ENCODE measurements at regions not wholly inside any gene's neighbourhood (a gene's known extent, or its start where the extent isn't known, plus 50 kb on each side); places are given as distances from the start of the nearest gene placed in this dataset.

DNA sequence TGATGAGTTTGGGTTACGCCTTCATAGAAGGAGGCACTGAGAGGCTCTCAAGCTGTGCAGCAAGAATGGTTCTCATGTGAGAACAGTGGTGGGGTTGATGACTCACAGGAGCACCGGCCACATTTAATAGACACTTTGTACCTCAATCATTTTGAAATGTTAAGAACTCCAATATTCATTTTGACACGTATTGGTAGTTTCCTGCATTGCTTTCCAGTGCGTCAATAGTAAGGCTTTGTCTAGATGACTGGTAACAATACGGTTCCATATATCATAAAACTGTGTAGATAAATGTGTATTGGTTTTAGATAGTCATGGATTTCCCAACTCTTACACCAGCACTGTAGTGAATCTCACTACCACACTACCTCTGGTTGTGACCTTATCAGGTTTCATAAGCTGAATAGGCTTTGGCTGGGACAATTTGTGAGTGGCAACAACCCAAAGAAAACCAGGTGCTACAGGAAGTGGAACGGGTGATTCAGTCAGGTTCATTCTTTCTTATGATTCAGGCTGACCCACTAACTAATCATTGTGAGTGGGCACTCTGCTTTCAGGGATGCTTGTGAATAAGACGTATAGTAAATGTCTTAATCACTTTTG is 362.6 kb downstream of the KLF5 start:
- DNase-seq, result no peak

DNA sequence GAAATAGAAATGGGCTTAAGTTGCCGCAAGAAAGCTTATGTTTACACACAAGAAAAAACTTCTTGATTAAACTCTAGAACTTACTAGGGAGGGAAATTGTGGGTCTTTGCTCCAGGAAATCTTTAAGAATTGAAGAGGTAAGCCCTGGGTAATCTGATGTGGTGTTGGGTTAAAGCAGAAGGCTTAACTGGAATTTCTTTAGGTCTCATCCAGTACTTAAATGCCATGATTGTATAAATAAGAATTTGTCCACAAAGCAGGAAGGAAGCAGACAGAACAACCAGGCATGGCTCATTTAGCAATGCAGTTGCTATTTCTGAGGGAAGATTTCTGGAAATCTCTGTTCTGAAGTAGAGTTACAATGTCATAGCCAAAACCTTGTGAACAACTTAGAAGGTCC is 360.4 kb downstream of the KLF5 start:
- DNase-seq, result no peak

DNA sequence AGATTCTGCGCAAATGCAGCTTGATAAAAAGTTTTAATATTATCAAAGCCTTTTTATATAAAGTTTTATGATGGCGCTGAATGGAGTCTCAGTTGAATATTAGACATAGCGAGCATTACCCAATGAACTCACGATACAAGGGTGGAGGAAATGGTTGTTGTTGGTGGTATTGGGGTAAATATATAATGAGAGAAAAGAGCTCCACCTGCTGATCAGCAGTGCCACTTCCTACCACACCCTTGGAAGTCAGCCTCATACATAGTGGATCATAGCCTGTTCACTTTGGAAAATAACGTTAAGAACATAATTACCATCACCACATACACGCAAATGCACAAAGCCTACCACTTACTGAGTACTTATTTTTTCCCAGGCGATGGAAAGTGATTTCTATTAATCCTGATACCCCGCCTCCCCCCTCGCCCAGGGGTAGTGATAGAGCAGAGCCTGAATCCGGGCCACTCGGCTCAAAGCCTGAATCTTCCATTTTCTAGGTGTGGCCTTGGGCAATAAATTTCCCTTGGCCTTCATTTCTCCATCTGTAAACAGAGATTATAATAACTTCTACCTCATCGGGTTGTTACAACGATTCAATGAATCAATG is 358.3 kb downstream of the KLF5 start:
- DNase-seq, result no peak

GRCh38 chr13:73416093-73416492 is 357.3 kb downstream of the KLF5 start:
- no peak for DNase-seq

- no peak for DNase-seq
Observed at GRCh38 chr13:73413656-73414055, 354.9 kb downstream of the KLF5 start.

GRCh38 chr13:73412933-73413332 is 354.1 kb downstream of the KLF5 start:
- no peak for DNase-seq

- DNase-seq, result no peak
Observed at GRCh38 chr13:73411067-73411809, 352.4 kb downstream of the KLF5 start.

- no peak for DNase-seq
Observed at GRCh38 chr13:73406454-73406853, 347.6 kb downstream of the KLF5 start.

- no peak for DNase-seq
Observed at GRCh38 chr13:73404581-73404980, 345.8 kb downstream of the KLF5 start.

DNA sequence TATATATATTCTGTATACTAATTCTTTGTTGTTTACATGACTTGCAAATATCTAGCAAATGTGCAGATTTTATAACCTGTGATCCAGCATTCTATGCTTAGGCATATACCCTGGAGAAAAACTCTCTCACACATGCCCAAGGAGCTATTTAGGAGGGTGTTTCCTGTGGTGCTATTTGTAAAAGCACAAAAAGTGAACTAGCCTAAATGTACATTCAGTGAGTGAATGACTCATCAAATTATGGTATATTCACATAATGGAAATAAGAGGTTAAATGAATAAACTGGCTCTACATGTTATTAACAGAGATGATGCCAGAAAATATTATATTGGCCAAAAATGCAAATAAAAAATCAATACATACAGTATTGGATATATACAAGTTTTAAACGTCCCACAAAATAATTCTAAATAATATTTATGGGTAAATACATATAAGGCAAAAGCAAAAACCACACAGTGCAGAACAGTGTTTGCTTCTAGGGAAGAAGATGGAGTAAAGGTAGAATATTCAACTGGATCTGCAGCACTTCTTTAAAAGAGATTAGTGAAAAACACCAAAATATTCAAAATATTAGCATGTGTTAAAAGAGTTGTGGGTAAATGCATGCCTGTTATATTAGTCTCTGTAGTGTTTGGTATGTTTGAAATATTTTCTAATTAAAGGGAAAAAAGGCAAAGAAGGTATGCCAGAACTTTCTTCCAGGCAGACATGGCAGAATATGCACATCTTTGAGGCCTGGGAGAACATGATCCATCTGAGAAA is 344.7 kb downstream of the KLF5 start:
- no peak for DNase-seq

DNA sequence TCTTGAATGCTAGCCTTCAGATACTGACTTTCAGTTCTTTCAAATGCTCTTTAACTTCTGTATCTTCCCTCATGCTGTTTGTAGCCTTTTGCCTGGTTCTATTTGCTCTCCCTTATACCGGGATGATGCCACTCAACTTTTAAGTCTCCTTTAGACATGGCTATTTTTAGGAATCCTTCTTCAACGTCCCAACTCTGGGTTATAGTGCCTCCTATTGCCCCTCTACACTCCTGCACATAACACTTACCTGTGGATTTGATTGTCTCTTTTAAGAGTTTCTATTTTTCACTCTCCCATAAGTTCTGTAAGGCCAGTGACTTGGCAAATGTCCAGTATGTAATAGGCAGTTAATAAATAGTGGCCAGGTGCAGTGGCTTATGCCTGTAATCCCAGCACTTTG is 343.0 kb downstream of the KLF5 start:
- no peak for DNase-seq

GRCh38 chr13:73399347-73400216 is 340.8 kb downstream of the KLF5 start:
- no peak for DNase-seq

DNA sequence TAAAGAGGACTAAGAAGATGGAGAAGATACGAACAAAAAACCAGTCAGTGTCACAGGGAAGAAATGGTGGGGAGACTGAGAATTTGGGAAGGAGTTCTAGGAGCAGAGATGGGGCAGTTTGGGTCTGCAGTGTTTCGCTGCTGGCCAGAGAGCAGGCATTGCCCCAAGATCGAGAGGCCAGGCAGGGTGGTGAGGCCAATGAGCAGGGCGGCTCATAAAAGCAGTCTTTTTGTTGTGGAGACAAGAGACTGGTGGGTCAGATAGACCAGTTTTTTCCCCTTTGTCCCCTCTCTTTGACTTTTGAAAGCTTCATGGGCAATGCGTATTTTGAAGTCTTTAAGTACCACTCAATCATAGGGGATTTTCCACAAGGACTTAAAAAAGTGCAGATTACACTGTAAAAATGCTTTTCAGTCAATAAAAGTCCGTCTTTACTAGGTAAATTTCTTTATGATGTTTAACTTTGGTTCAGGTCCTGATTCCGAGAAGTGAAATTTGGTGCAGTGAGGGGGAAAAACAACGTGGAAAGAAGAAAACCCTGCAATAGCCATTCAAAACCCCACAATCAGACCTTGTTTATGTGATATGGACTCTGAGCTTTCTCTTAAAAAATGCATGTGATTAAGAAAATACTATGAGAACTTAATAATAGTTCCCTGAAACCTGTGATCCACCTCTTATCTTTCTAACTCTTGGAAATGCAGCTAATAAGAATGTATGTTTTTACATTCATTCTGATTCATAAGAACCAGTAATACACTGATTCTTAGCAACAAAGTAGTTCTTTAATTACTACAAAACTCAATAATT is 338.9 kb downstream of the KLF5 start:
- DNase-seq, result no peak

GRCh38 chr13:73394066-73394465 is 335.3 kb downstream of the KLF5 start:
- DNase-seq, result no peak

GRCh38 chr13:73390100-73390499 is 331.3 kb downstream of the KLF5 start:
- no peak for DNase-seq

GRCh38 chr13:73388586-73388985 is 329.8 kb downstream of the KLF5 start:
- DNase-seq, result no peak

DNA sequence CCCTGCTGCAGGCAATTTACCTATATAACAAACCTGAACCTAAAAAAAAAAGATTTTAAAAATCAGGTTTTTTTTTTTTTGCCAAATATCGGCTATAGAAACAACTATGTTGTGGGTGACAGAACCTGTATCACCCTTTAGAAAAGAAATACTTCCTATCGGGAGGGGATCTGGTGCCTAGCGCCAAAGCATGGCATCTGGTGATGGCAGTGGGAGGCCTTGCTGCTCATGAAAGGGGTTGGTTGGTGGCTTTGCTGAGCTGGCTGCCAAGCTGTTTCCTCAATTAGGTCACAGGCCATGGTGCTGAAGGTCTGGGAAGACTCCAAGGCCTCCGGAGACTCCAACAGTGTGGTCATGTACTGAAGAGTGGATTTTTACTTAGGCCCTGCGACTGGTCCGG is 328.5 kb downstream of the KLF5 start:
- no peak for DNase-seq

- no peak for DNase-seq
Observed at GRCh38 chr13:73385848-73386247, 327.0 kb downstream of the KLF5 start.

GRCh38 chr13:73372666-73373627 is 314.1 kb downstream of the KLF5 start:
- no peak for DNase-seq

- no peak for DNase-seq
Observed at GRCh38 chr13:73370066-73370465, 311.3 kb downstream of the KLF5 start.

DNA sequence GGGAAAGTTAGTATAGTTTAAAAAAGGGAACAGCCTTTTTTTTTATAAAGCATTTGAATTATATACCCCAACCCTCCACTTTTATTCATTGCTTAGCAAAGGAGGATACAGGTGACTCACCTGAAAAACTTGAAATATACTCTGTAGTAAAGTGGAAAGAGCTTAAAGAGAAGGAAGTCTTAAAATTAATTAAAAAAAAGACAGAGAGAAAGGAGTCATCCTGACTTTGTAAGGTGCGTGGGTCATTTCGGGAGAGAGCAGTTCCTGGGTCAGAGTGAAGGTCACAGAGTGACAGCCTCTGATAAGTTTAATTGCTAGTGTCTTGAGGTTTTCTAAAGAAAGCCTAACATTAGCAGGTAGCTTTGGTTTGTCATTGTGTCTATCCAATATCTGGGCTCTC is 310.3 kb downstream of the KLF5 start:
- DNase-seq, result no peak

All from NCI-H2081 treated with DMSO at 0.1 percent for 48 hours (cell line).